WTC11 (cell line): ENCODE measurements at regions not wholly inside any gene's neighbourhood (a gene's known extent, or its start where the extent isn't known, plus 50 kb on each side); places are given as distances from the start of the nearest gene placed in this dataset.

Source experiments
- E2F1 ChIP-seq: sonication (generic); formaldehyde crosslinking; IDR thresholded peaks from 2 replicates; pipeline ENCODE4 v1.8.0; 2022; ENCODE audit warnings: mild to moderate bottlenecking, missing genetic modification reagents
- GRHL2 ChIP-seq: fragments of 250-450 bp; sonication (Bioruptor Pico); IDR thresholded peaks from 2 replicates; pipeline ENCODE4 v1.8.0; 2022; ENCODE audit warnings: mild to moderate bottlenecking, moderate library complexity; ENCODE audit not compliant: insufficient replicate concordance, severe bottlenecking
- MAX ChIP-seq: sonication (generic); formaldehyde crosslinking; IDR thresholded peaks from 2 replicates; pipeline ENCODE4 v1.8.0; 2022; ENCODE audit warnings: mild to moderate bottlenecking, missing genetic modification reagents
- SMAD4 ChIP-seq: sonication (generic); formaldehyde crosslinking; IDR thresholded peaks from 2 replicates; pipeline ENCODE4 v1.8.0; 2022; ENCODE audit warnings: mild to moderate bottlenecking, missing genetic modification reagents
- SP1 ChIP-seq: sonication (generic); formaldehyde crosslinking; conservative IDR thresholded peaks from 2 replicates; pipeline ENCODE4 v1.8.1; 2022; ENCODE audit warnings: missing genetic modification reagents

- no peak for TF ChIP-seq SMAD4 (CRISPR knock-in tag)
- TF ChIP-seq MAX (CRISPR knock-in tag): no peak
- no peak for TF ChIP-seq SP1
- TF ChIP-seq GRHL2 (CRISPR knock-in tag): no peak
- TF ChIP-seq E2F1: no peak
Measured at GRCh38 chrX:10296576-10296975, 139.8 kb downstream of the CLCN4 start.
